Stimulated activated naive CD8-positive, alpha-beta T cell treated with anti-CD3 and anti-CD28 coated beads, Interleukin-15, Interleukin-2, amounts not matched to agents 100 U/mL and 50 U/mL, for 24 hours (primary cell): ENCODE measurements at regions not wholly inside any gene's neighbourhood (a gene's known extent, or its start where the extent isn't known, plus 50 kb on each side); places are given as distances from the start of the nearest gene placed in this dataset.
"Not testable (repeated sequence)": the region's sequence is repeated elsewhere in the genome, so short reads cannot be mapped to it uniquely, and the experiment has no call there.

Experiments
- ATAC-seq: fragments of 150-1000 bp; cut with Tn5 transposase; one replicate; pipeline ENCODE4 v1.10.0; 2021
- DNase-seq: peaks from one replicate; pipeline ENCODE4 v3.0.0; 2021

GRCh38 chr9:78172610-78173009 lies 63.3 kb upstream of the CEP78 start:
- not testable (repeated sequence) for ATAC-seq, DNase-seq

- ATAC-seq, result no peak
- DNase-seq, result no peak
Measured at GRCh38 chr9:78171651-78172050, 64.2 kb upstream of the CEP78 start.

- ATAC-seq, result no peak
- DNase-seq, result no peak
Measured at GRCh38 chr9:78169125-78169524, 66.8 kb upstream of the CEP78 start.

GRCh38 chr9:78167356-78167755 lies 68.5 kb upstream of the CEP78 start:
- DNase-seq (no peak), ATAC-seq (no peak)

- ATAC-seq (no peak), DNase-seq (no peak)
Measured at GRCh38 chr9:78163834-78164233, 72.0 kb upstream of the CEP78 start.

- ATAC-seq (no peak), DNase-seq (no peak)
Measured at GRCh38 chr9:78158286-78158685, 77.6 kb upstream of the CEP78 start.

GRCh38 chr9:78150983-78151356 lies 84.9 kb upstream of the CEP78 start:
- ATAC-seq, result no peak
- no peak for DNase-seq

GRCh38 chr9:78150312-78150982 lies 85.4 kb upstream of the CEP78 start:
- ATAC-seq (no peak), DNase-seq (no peak)

GRCh38 chr9:78149702-78150291 lies 86.1 kb upstream of the CEP78 start:
- ATAC-seq (no peak), DNase-seq (no peak)

GRCh38 chr9:78146241-78146640 lies 89.6 kb upstream of the CEP78 start:
- ATAC-seq, result no peak
- DNase-seq, result no peak

GRCh38 chr9:78144663-78145377 lies 91.1 kb upstream of the CEP78 start:
- DNase-seq (no peak), ATAC-seq (no peak)

GRCh38 chr9:78144008-78144381 lies 91.9 kb upstream of the CEP78 start:
- no peak for ATAC-seq
- DNase-seq, result no peak

GRCh38 chr9:78143281-78144007 lies 92.4 kb upstream of the CEP78 start:
- DNase-seq, result no peak
- ATAC-seq, result no peak

- not testable (repeated sequence) for ATAC-seq, DNase-seq
Measured at GRCh38 chr9:78142264-78142663, 93.6 kb upstream of the CEP78 start.

GRCh38 chr9:78133751-78134150 lies 102.1 kb upstream of the CEP78 start:
- ATAC-seq (peak; percentile 92), DNase-seq (peak; percentile 21)

- no peak for ATAC-seq
- DNase-seq, result no peak
Measured at GRCh38 chr9:78132701-78133058, 101.1 kb upstream of the GNAQ start.

- ATAC-seq, result no peak
- DNase-seq, result no peak
Measured at GRCh38 chr9:78131969-78132700, 100.5 kb upstream of the GNAQ start.

GRCh38 chr9:78130853-78131252 lies 99.2 kb upstream of the GNAQ start:
- no peak for ATAC-seq

GRCh38 chr9:78130004-78130403 lies 98.4 kb upstream of the GNAQ start:
- peak; percentile 13 for DNase-seq
- ATAC-seq, result no peak

More at GRCh38 chr9:78130853-78131252, 99.2 kb upstream of the GNAQ start:
- no peak for DNase-seq

GRCh38 chr9:78127279-78128225 lies 95.9 kb upstream of the GNAQ start:
- ATAC-seq (no peak), DNase-seq (no peak)

- no peak for ATAC-seq
- no peak for DNase-seq
Measured at GRCh38 chr9:78123808-78124207, 92.2 kb upstream of the GNAQ start.
